GM13976 (cell line): ENCODE measurements at regions not wholly inside any gene's neighbourhood (a gene's known extent, or its start where the extent isn't known, plus 50 kb on each side); places are given as distances from the start of the nearest gene placed in this dataset.

Experiments
- DNase-seq: peaks from one replicate; pipeline ENCODE4 v3.0.0; 2012; ENCODE audit warnings: low spot score
- CTCF ChIP-seq: IDR thresholded peaks from 2 replicates; pipeline ENCODE4 v1.5.1; 2012; ENCODE audit warnings: borderline replicate concordance, mild to moderate bottlenecking; ENCODE audit not compliant: insufficient read depth; ENCODE audit errors: extremely low read depth, missing control alignments, control extremely low read depth
- in situ Hi-C: fragments of 300-500 bp; cut with MboI; formaldehyde crosslinking; loops from one replicate; pipeline ENCODE4 v1.12.0; 2022; ENCODE audit warnings: low sequenced_read_pairs, mixed read lengths, inconsistent platforms; ENCODE audit not compliant: unreplicated experiment

DNA sequence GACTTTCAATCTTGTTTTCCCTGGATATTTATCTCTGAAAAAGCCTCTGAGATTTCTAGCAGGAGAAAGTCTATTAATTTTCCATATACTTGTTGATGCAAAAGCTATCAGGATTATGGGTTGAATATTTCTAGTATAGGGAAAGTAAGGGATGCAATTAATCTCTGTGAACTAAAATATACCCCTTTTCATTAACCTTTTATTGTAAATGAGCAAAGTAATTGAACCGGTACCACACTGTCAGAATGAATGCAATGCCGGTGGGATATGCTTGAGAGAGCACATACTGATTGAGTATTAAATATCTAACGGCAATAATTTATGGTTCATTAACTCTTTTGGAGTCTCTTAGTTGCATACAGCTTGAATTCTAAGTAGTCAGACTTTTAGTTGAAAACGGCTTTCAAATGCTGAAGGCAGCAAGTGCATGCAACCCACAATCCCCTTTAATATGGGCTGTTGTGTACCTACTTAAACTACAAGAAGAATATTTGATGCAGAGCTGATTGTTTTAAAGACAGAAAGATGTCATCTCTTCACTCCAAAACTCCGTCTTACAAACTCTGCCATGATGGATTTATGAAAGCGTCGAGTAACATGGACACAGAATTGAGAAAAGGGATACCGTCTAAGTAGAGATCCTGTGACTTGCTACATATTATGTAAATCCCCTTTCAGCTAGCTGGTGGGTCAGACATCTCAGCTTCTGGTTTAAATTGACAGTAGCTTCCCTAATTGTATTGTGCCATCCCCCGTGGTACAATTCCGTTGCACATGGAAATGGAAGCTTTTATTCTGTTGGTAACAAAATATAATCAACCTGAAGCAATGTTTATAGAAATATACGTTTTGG lies 141.3 kb upstream of the CDH8 start:
- no peak for DNase-seq
- in situ Hi-C loops: no loop called here
- TF ChIP-seq CTCF: no peak

- in situ Hi-C loops: no loop called here
- no peak for TF ChIP-seq CTCF
- DNase-seq: no peak
These were observed 134.4 kb upstream of the CDH8 start for GRCh38 chr16:62170642-62171041.

DNA sequence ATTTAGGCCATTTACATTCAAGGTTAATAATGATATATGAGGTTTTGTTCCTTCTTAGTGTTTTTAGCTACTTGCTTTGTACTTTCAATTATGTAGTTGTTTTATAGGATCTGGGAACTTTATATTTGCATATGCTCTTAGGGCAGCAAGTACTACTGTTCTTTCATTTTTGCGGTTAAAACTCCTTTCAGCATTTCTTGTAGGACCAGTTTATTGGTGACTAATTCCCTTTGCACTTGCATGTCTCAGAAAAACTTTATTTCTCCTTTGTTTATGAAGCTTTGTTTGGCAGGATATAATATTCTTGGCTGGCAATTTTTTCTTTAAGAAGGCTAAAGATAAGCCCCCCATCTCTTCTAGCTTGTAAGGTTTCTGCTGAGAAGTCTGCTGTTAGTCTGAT lies 131.3 kb upstream of the CDH8 start:
- in situ Hi-C loops: no loop called here
- no peak for DNase-seq
- TF ChIP-seq CTCF: no peak

- DNase-seq: no peak
- in situ Hi-C loops: no loop called here
- no peak for TF ChIP-seq CTCF
These were observed 121.3 kb upstream of the CDH8 start for GRCh38 chr16:62157544-62157943.

DNA sequence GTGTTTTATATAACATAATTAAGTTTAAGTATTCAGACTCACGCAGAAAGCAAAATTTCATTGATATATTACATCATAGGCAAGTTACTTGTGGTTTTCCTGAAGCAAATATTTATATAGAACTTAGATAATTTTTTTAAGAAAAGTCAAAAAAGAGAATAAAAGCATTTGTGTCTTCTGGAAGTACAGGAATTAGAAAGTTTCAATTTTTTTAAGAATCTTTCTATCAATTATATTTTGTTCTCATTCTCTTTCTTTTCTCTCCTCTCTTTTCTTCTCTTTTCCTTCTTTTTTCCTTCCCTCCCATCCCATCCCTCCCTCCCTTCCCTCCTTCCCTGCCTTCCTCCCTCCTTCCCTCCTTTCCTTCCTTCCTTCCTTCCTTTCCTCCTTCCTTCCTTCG lies 120.7 kb upstream of the CDH8 start:
- no peak for DNase-seq
- no peak for TF ChIP-seq CTCF
- in situ Hi-C loops: no loop called here

GRCh38 chr16:62149631-62150030 lies 113.4 kb upstream of the CDH8 start:
- DNase-seq: no peak
- in situ Hi-C loops: no loop called here
- no peak for TF ChIP-seq CTCF

DNA sequence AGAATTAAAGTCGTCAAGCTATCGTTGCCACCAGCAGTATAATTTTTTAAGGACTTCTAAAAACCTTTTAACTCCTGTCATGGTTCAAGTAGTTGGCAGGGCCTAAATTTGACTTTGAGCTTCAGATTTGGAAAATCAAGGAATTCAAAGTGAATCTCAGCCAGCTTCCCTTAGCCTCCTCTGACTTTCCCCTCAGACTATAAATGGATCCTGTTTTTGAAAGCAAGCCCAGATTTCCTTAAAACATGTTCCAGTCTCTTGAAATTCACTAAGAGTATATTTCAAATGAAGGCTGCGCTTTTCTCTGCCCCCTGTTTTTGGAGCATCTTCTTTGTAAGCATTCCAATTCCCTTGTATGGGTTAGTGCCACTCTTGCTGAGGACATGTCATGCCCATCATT lies 101.8 kb upstream of the CDH8 start:
- no peak for TF ChIP-seq CTCF
- no peak for DNase-seq
- in situ Hi-C loops: no loop called here
